COLO668 (cell line): ENCODE measurements at regions not wholly inside any gene's neighbourhood (a gene's known extent, or its start where the extent isn't known, plus 50 kb on each side); places are given as distances from the start of the nearest gene placed in this dataset.
"Not testable (repeated sequence)": the region's sequence is repeated elsewhere in the genome, so short reads cannot be mapped to it uniquely, and the experiment has no call there.

ENCODE experiments used
- DNase-seq: peaks from one replicate; lab custom pipeline; 2025; ENCODE audit not compliant: unreplicated experiment; lab: John Stamatoyannopoulos, UW

GRCh38 chr1:191707288-191707687, 451.0 kb upstream of the RGS18 start:
- DNase-seq: no peak

GRCh38 chr1:191709215-191709614, 449.0 kb upstream of the RGS18 start:
- no peak for DNase-seq

GRCh38 chr1:191711961-191712360, 446.3 kb upstream of the RGS18 start:
- no peak for DNase-seq

- no peak for DNase-seq
Observed at GRCh38 chr1:191714845-191715244, 443.4 kb upstream of the RGS18 start.

GRCh38 chr1:191729742-191730141, 428.5 kb upstream of the RGS18 start:
- no peak for DNase-seq

GRCh38 chr1:191731608-191732302, 426.5 kb upstream of the RGS18 start:
- not testable (repeated sequence) for DNase-seq

- DNase-seq: no peak
Observed at GRCh38 chr1:191734321-191734720, 423.9 kb upstream of the RGS18 start.

- no peak for DNase-seq
Observed at GRCh38 chr1:191739544-191739943, 418.7 kb upstream of the RGS18 start.

GRCh38 chr1:191752342-191752741, 405.9 kb upstream of the RGS18 start:
- DNase-seq: no peak

- no peak for DNase-seq
Observed at GRCh38 chr1:191760016-191760415, 398.2 kb upstream of the RGS18 start.

GRCh38 chr1:191788551-191788950, 369.7 kb upstream of the RGS18 start:
- no peak for DNase-seq

GRCh38 chr1:191798178-191798577, 360.1 kb upstream of the RGS18 start:
- DNase-seq: no peak

GRCh38 chr1:191804311-191804710, 354.0 kb upstream of the RGS18 start:
- no peak for DNase-seq

GRCh38 chr1:191813593-191813992, 344.7 kb upstream of the RGS18 start:
- DNase-seq: not testable (repeated sequence)

GRCh38 chr1:191818198-191818597, 340.1 kb upstream of the RGS18 start:
- DNase-seq: no peak

GRCh38 chr1:191831572-191831971, 326.7 kb upstream of the RGS18 start:
- no peak for DNase-seq

- DNase-seq: no peak
Observed at GRCh38 chr1:191839891-191840290, 318.4 kb upstream of the RGS18 start.

- DNase-seq: no peak
Observed at GRCh38 chr1:191851799-191852595, 306.3 kb upstream of the RGS18 start.

- no peak for DNase-seq
Observed at GRCh38 chr1:191852907-191853306, 305.4 kb upstream of the RGS18 start.

GRCh38 chr1:191857600-191857999, 300.7 kb upstream of the RGS18 start:
- DNase-seq: no peak

- DNase-seq: no peak
Observed at GRCh38 chr1:191865479-191865878, 292.8 kb upstream of the RGS18 start.

- no peak for DNase-seq
Observed at GRCh38 chr1:191866155-191866554, 292.1 kb upstream of the RGS18 start.
